ENCODE measurements at regions not wholly inside any gene's neighbourhood (a gene's known extent, or its start where the extent isn't known, plus 50 kb on each side); places are given as distances from the start of the nearest gene placed in this dataset.

GRCh38 chr2:516131-516530 is 161.1 kb downstream of the TMEM18 start:
- Histone ChIP-seq H3K4me1 (no peaks in the 10 kb centered on the region), H3K9me3 (no peaks in the 10 kb centered on the region), H3K27me3 (peaks cover 0 to 3% (median 0%) of the 10 kb centered on the region in 3 donors), H3K27ac (no peak overlapping the region), H3K4me3 (no peak overlapping the region), H3K36me3 (no peaks in the 10 kb centered on the region)
- WGBS, 2 donors, result 89 to 91% methylated on average over 7 of the region's 7 CpGs
- DNase-seq, result no peak
- intact Hi-C loops (cut with DNase I), result no loop called here
- no peak for TF ChIP-seq POLR2A (IDR thresholded peaks at IDR 0.05)
- TF ChIP-seq POLR2AphosphoS5 (IDR thresholded peaks at IDR 0.05), result no peak
- no peak for TF ChIP-seq EP300 (IDR thresholded peaks at IDR 0.05)
- TF ChIP-seq CTCF (IDR thresholded peaks at IDR 0.05), result no peak

- 85 to 86% methylated on average over 3 of the region's 3 CpGs for WGBS, 2 donors
Observed at GRCh38 chr2:515441-516127, 161.6 kb downstream of the TMEM18 start.

GRCh38 chr2:513981-514706 is 163.1 kb downstream of the TMEM18 start:
- Histone ChIP-seq H3K27ac (no peak overlapping the region), H3K36me3 (no peaks in the 10 kb centered on the region), H3K4me3 (no peak overlapping the region), H3K4me1 (no peaks in the 10 kb centered on the region), H3K9me3 (no peaks in the 10 kb centered on the region), H3K27me3 (peaks cover 0 to 3% (median 0%) of the 10 kb centered on the region in 3 donors)
- 84 to 89% methylated on average over 2 of the region's 2 CpGs for WGBS, 2 donors
- DNase-seq, result no peak
- intact Hi-C loops (cut with DNase I), result no loop called here
- TF ChIP-seq CTCF (IDR thresholded peaks at IDR 0.05) (no peak), POLR2AphosphoS5 (IDR thresholded peaks at IDR 0.05) (no peak), EP300 (IDR thresholded peaks at IDR 0.05) (no peak), POLR2A (IDR thresholded peaks at IDR 0.05) (no peak)

More at GRCh38 chr2:515441-516127, 161.6 kb downstream of the TMEM18 start:
- H3K27me3 ChIP-seq, result peaks cover 0 to 3% (median 0%) of the 10 kb centered on the region in 3 donors
- DNase-seq, result no peak
- H3K4me3 ChIP-seq, result no peak overlapping the region
- H3K36me3 ChIP-seq, result no peaks in the 10 kb centered on the region
- intact Hi-C loops (cut with DNase I), result no loop called here
- H3K9me3 ChIP-seq, result no peaks in the 10 kb centered on the region
- TF ChIP-seq CTCF (IDR thresholded peaks at IDR 0.05), result no peak
- TF ChIP-seq POLR2AphosphoS5 (IDR thresholded peaks at IDR 0.05), result no peak
- TF ChIP-seq EP300 (IDR thresholded peaks at IDR 0.05), result no peak
- no peak for TF ChIP-seq POLR2A (IDR thresholded peaks at IDR 0.05)
- H3K4me1 ChIP-seq, result no peaks in the 10 kb centered on the region
- H3K27ac ChIP-seq, result no peak overlapping the region

DNA sequence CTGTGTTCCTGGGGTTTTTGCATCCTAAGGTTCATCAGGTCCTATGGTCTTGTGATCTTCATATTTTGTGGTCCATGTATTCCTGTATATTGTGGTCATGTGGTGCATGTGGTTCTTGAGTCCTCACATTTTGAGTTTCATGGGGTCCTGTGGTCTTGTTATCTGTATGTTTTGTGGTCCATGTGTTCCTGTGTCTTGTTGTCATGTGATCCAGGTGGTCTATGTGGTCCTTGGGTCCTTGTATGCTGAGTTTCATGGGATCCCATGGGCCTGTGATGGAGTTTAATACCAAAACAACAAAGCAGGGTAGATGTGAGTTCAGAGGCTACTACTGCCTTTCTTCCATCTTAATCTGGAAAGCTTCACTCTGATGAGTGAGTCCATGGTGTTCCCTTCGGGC is 166.4 kb downstream of the TMEM18 start:
- no peak overlapping the region for H3K4me3 ChIP-seq
- H3K4me1 ChIP-seq, result no peaks in the 10 kb centered on the region
- intact Hi-C loops (cut with DNase I), result no loop called here
- no peak for DNase-seq
- H3K9me3 ChIP-seq, result no peaks in the 10 kb centered on the region
- TF ChIP-seq POLR2A (IDR thresholded peaks at IDR 0.05) (no peak), EP300 (IDR thresholded peaks at IDR 0.05) (no peak), CTCF (IDR thresholded peaks at IDR 0.05) (no peak), POLR2AphosphoS5 (IDR thresholded peaks at IDR 0.05) (no peak)
- no peak overlapping the region for H3K27ac ChIP-seq
- WGBS, 2 donors, result 75 to 83% methylated on average over 1 of the region's 1 CpG
- H3K27me3 ChIP-seq, result peaks cover 0 to 3% (median 0%) of the 10 kb centered on the region in 3 donors
- H3K36me3 ChIP-seq, result no peaks in the 10 kb centered on the region

All from sigmoid colon (tissue), 6 donors.